GM21723 (cell line): ENCODE measurements at regions not wholly inside any gene's neighbourhood (a gene's known extent, or its start where the extent isn't known, plus 50 kb on each side); places are given as distances from the start of the nearest gene placed in this dataset.

Source experiments
- ATAC-seq: cut with Tn5 transposase; IDR thresholded peaks from one replicate; pipeline ENCODE4 v1.9.1; 2021; ENCODE audit warnings: mild to moderate bottlenecking, moderate library complexity; ENCODE audit not compliant: unreplicated experiment

- no peak for ATAC-seq
These were observed 391.9 kb upstream of the CADM1 start for GRCh38 chr11:115896084-115896483.

- ATAC-seq: no peak
These were observed 391.4 kb upstream of the CADM1 start for GRCh38 chr11:115895594-115895993.

DNA sequence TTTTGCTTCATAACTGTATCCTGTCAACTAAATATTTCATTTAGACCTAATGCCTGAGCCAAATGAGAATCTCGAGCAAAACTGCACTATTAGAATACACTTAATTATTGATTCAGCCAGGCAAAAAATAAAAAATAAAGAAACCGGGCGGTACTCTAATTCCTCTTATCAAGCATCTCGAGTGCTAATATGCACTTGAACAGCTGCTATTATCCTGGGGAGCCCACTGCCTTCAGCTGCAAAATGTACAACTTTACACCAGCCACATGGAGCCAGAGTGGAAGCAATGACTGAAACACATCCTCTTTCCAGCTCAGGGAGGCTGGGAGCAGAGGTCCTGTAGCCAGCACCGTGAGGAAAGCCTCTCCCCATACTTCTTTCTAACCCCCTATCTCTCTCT is 390.0 kb upstream of the CADM1 start:
- ATAC-seq: no peak

DNA sequence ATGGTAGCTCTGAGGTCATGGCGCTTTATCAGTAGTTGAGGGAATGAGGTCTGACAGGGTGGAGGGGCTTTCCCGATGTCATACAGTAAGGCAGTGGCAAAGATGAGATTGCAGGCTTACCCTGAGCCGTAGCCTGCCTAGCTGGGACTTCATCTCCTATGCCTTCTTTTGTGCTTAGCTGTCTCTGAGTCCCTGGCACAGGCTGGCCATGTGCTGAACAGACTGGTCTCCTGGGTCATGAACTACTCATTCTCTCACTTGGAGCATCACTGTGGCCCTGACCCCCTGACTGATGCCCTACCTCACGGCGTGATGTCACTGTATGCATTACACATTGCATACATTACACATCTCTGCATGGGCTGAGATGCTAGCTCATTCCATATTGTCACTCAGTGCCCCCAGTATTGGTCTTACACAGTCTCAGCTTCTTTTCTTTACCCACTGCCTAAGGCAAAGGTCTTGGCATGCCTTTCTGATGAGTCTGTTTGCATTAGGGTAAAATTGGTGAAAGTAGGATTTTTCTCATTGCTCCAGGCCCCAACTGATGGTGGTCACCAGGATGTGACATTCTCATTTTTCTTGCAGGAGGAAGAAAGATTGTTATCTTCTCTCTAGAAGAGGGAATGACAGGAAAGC is 389.4 kb upstream of the CADM1 start:
- no peak for ATAC-seq

DNA sequence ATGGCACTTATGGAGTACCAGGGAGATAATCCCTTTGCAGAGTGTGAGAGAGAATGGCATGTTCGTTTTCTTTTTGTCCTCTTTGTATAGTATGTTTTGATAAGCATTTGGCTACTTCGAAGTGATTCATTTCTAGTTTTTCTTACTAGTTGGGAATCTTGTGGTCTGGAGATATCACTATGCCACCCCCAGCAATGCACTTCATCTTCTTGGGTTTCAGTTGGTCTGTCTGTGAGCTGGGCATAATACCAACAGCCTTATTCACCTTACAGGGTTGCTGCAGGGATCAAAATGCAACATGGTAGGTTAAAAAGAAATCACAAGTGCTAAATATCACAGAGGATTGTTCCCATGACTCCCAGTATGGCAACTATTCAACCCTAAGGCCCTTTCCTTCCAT is 387.8 kb upstream of the CADM1 start:
- ATAC-seq: no peak

- no peak for ATAC-seq
These were observed 387.4 kb upstream of the CADM1 start for GRCh38 chr11:115891581-115891980.

- no peak for ATAC-seq
These were observed 386.3 kb upstream of the CADM1 start for GRCh38 chr11:115890500-115890899.

- no peak for ATAC-seq
These were observed 385.5 kb upstream of the CADM1 start for GRCh38 chr11:115889712-115890111.

- no peak for ATAC-seq
These were observed 383.5 kb upstream of the CADM1 start for GRCh38 chr11:115887727-115888126.

GRCh38 chr11:115887316-115887715 is 383.1 kb upstream of the CADM1 start:
- ATAC-seq: no peak

- no peak for ATAC-seq
These were observed 382.2 kb upstream of the CADM1 start for GRCh38 chr11:115886422-115886733.

GRCh38 chr11:115885535-115886421 is 381.6 kb upstream of the CADM1 start:
- no peak for ATAC-seq

DNA sequence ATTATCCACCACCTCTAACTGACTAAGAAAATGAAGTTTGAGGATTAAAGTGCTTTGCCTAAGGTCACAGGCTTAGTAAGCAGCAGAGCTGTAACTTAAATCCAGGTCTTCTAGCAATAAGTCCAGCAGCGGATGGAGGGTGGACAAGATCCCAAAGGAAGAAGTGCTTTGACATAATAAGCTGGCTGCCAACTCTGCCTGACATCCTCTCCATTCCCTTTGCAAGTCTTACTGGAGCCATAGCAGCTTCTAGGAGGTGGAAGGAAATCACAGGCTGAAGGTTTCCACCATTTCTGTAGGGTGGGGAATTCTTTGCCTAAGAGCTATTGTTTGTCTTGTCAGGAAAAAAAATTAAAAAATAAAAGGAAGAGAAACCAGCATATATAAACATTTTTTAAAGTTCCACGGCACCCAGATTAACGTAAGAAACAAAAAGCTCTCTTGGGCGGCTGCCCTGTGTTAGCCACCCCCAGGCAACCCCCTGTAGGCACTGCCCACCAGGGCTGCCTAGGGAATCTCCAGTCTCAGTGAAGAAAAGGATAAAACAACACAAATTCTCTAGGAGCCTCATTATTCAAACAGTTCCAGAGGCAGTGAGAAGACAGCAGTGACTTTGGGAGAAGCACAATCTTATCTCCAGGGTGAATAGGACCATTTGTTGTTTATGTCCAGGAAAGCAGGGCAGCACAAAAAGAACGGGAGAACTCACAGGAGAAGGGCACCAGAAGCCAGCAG is 380.8 kb upstream of the CADM1 start:
- no peak for ATAC-seq

GRCh38 chr11:115874843-115875242 is 370.6 kb upstream of the CADM1 start:
- ATAC-seq: peak; percentile 74

DNA sequence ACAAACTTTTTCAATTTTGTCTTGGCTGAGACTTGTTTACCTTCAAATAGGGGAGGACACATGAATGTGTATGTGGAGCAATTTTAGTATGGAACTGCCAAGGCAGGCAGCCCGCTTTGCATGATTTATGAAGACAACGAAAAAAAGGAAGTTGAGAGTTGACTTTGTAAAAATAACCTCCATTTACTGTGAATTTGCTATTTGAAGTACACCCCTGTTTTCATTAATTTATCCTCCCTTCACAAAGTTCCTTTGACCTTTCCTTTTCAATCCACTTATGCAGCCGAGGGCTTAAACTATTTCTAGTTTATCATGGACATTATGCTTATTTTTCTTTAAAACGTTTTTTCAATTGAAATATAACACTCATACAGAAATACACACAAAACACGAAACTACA is 369.6 kb upstream of the CADM1 start:
- ATAC-seq: no peak

DNA sequence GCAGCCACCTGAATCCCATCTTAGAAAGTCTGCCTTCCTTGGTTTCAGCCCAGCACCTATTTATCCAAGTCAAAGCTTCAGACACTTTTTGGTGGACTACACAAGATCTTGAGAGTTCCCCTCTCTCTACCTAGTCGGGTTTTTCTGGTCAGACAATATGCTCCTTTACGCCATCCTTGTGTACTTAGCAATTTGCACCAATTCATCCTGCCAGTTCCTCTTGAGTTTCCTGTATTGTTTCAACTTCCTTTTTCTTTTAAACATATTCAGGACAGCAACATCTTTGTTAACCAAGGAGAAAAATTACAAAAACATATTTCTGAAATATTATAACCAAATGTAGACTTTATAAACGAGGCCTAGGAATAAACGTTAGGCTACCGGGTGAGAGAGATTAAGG is 368.2 kb upstream of the CADM1 start:
- no peak for ATAC-seq

- no peak for ATAC-seq
These were observed 367.0 kb upstream of the CADM1 start for GRCh38 chr11:115871161-115871760.

- ATAC-seq: peak; percentile 70
These were observed 365.7 kb upstream of the CADM1 start for GRCh38 chr11:115869780-115870431.

GRCh38 chr11:115869131-115869530 is 364.9 kb upstream of the CADM1 start:
- ATAC-seq: no peak

DNA sequence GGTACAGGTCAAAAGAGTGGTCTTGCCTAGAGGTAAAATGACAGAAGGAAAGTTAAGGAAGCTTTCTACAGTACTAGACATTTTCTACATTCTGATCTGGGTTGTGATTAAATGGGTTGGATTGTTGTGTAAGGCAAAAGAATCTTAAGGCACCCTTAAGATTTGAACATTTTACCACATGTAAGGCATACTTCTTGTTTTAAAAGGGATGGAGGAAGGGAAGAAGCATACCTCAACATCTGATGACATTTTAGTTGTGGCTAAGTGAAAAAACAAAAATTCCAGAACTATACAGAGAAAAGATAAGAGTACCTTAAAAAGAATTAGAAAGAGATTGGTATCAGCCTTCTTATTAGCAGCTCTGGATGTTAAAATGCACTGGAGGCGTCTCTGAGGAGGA is 356.0 kb upstream of the CADM1 start:
- ATAC-seq: no peak

- no peak for ATAC-seq
These were observed 344.4 kb upstream of the CADM1 start for GRCh38 chr11:115848611-115849010.
